ENCODE measurements at regions not wholly inside any gene's neighbourhood (a gene's known extent, or its start where the extent isn't known, plus 50 kb on each side); places are given as distances from the start of the nearest gene placed in this dataset.
"Not testable (repeated sequence)": the region's sequence is repeated elsewhere in the genome, so short reads cannot be mapped to it uniquely, and the experiment has no call there.

GRCh38 chr6:134806180-134806798 lies 143.6 kb downstream of the ALDH8A1 start:
- no peak for DNase-seq (ENCODE audit: low read depth)
- no peak overlapping the region for H3K4me3 ChIP-seq (ENCODE audit: low read length)
- no peak for TF ChIP-seq CTCF (conservative IDR thresholded peaks at IDR 0.05; ENCODE audit: low read depth, low read length)

GRCh38 chr6:134805168-134805567 lies 144.7 kb downstream of the ALDH8A1 start:
- H3K4me3 ChIP-seq (ENCODE audit: low read length), result no peak overlapping the region
- TF ChIP-seq CTCF (conservative IDR thresholded peaks at IDR 0.05; ENCODE audit: low read depth, low read length), result no peak
- no peak for DNase-seq (ENCODE audit: low read depth)

- DNase-seq (ENCODE audit: low read depth); H3K4me3 ChIP-seq (ENCODE audit: low read length): not testable (repeated sequence)
These were observed 145.6 kb downstream of the ALDH8A1 start for GRCh38 chr6:134804311-134804710.

- TF ChIP-seq CTCF (conservative IDR thresholded peaks at IDR 0.05; ENCODE audit: low read depth, low read length), result no peak
- DNase-seq (ENCODE audit: low read depth), result no peak
- H3K4me3 ChIP-seq (ENCODE audit: low read length), result no peak overlapping the region
These were observed 147.4 kb downstream of the ALDH8A1 start for GRCh38 chr6:134802426-134803058.

- no peak for TF ChIP-seq CTCF (conservative IDR thresholded peaks at IDR 0.05; ENCODE audit: low read depth, low read length)
- DNase-seq (ENCODE audit: low read depth), result peak; percentile 79
- no peak overlapping the region for H3K4me3 ChIP-seq (ENCODE audit: low read length)
These were observed 152.3 kb downstream of the ALDH8A1 start for GRCh38 chr6:134797400-134798113.

GRCh38 chr6:134795691-134796090 lies 154.2 kb downstream of the ALDH8A1 start:
- DNase-seq (ENCODE audit: low read depth), result no peak
- no peak overlapping the region for H3K4me3 ChIP-seq (ENCODE audit: low read length)
- TF ChIP-seq CTCF (conservative IDR thresholded peaks at IDR 0.05; ENCODE audit: low read depth, low read length), result no peak

GRCh38 chr6:134795001-134795400 lies 154.9 kb downstream of the ALDH8A1 start:
- TF ChIP-seq CTCF (conservative IDR thresholded peaks at IDR 0.05; ENCODE audit: low read depth, low read length), result no peak
- H3K4me3 ChIP-seq (ENCODE audit: low read length), result no peak overlapping the region
- no peak for DNase-seq (ENCODE audit: low read depth)

GRCh38 chr6:134791243-134791843 lies 158.6 kb downstream of the ALDH8A1 start:
- DNase-seq (ENCODE audit: low read depth); H3K4me3 ChIP-seq (ENCODE audit: low read length): not testable (repeated sequence)

Measured in retinal pigment epithelial cell (primary cell).